UCSD-AML1 (cell line): ENCODE measurements at regions not wholly inside any gene's neighbourhood (a gene's known extent, or its start where the extent isn't known, plus 50 kb on each side); places are given as distances from the start of the nearest gene placed in this dataset.
"Not testable (repeated sequence)": the region's sequence is repeated elsewhere in the genome, so short reads cannot be mapped to it uniquely, and the experiment has no call there.

Experiments
- DNase-seq: peaks from one replicate; lab custom pipeline; 2025; ENCODE audit not compliant: unreplicated experiment; lab: John Stamatoyannopoulos, UW

DNA sequence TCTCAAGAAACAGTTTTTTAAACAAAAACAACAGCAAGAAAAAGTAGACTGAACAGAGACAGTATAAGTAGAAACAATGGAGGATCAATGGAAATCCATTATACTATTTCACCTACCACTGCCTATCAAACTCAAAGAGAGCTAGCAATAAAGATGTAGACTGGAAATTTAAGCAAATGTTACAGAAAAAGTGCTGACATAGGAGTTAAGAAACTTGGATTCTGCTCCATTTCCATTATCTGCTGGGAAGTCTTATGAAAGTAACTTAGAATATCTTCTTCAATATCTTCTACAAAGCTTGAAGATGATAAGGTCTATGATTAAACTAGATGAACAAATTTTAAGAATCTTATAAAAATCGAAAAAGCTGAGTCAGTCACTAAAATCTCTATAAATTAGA lies 1469.8 kb upstream of the C9orf72 start:
- no peak for DNase-seq

GRCh38 chr9:29044959-29045358 lies 1471.7 kb upstream of the C9orf72 start:
- no peak for DNase-seq

GRCh38 chr9:29060041-29060440 lies 1486.8 kb upstream of the C9orf72 start:
- no peak for DNase-seq

DNA sequence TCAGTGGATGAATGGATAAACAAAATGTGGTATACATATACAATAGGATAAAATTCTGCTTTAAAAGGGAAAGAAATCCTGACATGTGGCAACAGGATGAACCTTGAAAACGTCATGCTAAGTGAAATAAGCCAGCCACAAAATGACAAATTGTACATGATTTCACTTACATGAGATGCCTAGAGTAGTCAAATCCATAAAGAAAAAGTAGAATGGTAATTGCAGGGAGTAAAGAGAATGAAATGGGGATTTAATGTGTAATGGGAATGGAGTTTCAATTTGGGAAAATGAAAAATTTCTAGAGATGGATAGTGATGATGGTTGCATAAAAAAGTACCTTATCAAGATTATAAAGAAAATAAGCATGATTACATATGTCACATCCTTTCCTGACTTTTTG lies 1489.2 kb upstream of the C9orf72 start:
- DNase-seq, result no peak

GRCh38 chr9:29063031-29063430 lies 1489.8 kb upstream of the C9orf72 start:
- DNase-seq, result no peak

DNA sequence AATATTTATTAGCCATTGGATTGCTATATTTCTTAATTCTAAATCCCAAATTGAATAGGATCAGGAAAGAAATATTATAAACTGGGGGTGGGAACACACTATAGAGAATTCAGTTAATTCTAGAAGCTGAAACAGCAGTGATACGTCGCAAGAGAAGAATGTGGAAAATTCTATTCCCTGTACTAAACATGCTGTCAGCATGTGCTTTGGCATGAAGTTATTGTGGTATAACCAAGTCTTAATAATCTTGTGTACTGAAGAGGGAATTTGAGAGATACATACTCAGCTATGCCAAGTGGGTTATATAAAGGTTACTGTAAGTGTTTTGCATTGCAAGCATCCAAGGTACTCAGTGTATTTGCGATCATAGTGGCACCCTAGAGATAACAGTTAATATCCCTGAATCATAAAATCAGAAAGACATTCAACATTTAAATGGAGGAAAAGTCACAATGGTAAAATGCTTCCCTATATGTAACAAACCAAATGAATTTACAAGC lies 1492.9 kb upstream of the C9orf72 start:
- no peak for DNase-seq

DNA sequence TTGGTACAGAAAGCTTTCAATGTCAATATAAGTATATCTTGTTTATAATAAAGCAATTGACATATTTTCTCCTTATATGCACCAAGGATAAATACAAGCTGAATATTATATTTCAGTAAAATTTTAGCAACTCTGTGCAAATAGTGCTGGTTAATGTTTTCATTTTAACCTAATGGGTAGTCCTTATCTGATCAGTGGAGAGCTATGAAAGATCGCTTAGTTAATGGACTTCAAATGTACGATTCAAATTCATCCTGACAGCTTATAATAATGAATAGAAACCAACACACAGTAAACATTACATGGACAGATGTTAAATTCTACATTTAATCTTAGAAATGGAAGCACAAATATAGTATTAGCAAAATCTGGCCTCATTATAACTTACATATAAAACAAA lies 1495.2 kb upstream of the C9orf72 start:
- no peak for DNase-seq

GRCh38 chr9:29069376-29069775 lies 1496.1 kb upstream of the C9orf72 start:
- no peak for DNase-seq

- DNase-seq, result no peak
Observed at GRCh38 chr9:29078063-29078666, 1504.9 kb upstream of the C9orf72 start.

DNA sequence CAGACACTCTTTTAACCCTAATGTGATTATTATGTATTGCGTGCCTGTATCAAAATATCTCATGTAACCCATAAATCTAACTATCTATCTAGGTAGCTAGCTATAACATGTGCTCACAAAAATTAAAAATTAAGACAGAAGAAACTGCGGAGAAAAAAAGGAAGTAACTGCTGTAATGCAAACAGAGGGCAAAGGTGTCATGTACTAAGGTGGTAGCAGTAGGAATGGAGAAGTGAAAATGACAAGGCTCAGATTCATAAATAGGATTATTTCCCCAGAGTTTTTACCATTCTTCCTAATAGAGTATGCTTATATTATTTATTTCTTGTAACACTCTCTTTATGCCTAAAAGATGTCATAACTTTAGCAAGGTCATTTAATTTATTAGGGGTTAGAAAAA lies 1527.5 kb upstream of the C9orf72 start:
- no peak for DNase-seq

DNA sequence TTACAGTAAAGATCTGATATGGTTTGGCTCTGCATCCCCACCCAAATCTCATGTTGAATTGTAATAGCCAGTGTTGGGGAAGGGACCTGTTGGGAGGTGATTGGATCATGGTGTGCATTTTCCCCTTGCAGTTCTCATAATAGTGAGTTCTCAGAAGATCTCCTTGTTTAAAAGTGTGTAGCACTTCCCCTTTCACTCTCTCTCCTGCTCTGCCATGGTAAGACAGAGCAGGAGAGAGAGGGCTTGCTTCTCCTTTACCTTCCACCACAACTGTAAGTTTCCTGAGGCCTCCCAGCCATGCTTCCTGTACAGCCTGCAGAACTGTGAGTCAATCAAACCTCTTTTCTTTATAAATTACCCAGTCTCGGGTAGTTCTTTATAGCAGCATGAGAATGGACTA lies 1530.9 kb upstream of the C9orf72 start:
- not testable (repeated sequence) for DNase-seq

DNA sequence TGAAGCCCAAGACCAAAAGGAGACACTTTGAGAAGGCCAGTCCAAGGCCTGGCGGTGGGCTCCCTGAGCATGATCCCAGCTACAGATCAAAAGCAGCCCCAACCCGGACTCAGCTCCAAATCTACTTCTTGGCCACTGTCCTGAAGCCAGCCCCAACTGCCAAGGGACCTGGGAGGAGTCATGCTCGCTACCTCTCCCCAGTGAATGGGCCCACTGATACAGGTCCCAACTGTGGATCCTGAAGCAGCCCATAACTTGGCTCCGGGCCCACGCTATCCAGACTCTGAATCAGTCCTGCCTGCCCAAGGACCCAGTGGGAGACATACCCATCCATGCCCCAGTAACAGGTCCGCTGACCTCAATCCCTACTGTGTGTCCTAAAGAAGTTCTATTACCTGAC lies 1545.3 kb upstream of the C9orf72 start:
- DNase-seq, result no peak

DNA sequence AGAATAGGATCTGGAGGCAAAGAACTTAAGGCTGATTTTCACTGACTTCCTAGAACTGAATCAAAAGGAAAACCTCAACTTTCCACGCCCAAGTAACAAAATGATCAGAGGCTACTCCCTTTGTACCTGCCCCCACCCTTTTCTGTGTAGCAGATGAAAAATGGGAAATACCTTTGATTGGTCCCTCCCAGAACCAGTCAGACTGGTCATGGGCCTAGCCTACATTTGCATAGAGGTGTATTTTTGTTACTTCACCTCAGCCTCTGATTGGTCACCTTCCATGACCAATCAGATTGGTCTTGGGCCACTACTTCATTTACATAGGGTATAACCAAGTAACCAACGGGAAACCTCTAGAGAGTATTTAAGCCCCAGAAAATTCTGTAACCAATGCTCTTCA lies 1553.5 kb upstream of the C9orf72 start:
- DNase-seq, result no peak

DNA sequence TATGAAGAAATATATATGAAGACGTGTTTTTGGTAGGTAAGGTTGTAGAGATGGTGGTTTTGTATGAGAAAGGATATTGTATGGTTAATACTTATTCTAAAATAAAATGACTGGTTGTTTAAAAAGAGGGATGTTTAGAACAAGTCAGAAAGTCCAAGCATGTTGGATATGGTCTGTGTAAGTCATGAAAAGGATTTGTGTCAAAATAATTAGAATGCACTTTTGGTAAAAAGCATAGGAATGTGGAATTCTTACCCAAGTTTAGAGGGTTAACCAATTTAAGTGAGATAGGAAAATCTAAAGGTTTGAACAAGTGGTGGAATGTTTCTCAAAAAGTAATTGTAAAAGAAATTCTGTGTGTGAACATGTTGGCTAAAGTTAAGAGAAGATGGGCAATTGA lies 1556.5 kb upstream of the C9orf72 start:
- DNase-seq, result no peak

GRCh38 chr9:29144476-29144875 lies 1571.2 kb upstream of the C9orf72 start:
- no peak for DNase-seq

DNA sequence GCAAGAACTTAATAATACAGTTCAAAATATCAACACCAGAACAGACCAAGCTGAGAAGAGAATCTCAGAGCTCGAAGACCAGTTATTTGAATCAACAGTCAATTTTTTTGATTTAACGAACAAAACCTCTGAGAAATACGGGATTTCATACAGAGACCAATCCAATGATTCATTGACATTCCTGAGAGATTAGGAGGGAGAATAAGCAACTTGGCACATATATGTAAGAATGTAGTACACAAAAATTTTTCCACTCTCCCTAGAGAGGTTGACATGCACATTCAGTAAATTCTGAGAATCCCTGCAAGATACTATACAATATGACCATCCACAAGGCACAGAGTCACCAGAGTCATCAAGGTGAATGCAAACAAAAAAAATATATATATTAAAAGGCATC lies 1577.3 kb upstream of the C9orf72 start:
- no peak for DNase-seq

- DNase-seq, result no peak
Observed at GRCh38 chr9:29160763-29161353, 1587.6 kb upstream of the C9orf72 start.

- no peak for DNase-seq
Observed at GRCh38 chr9:29174136-29174535, 1600.9 kb upstream of the C9orf72 start.

- DNase-seq, result no peak
Observed at GRCh38 chr9:29176231-29176630, 1603.0 kb upstream of the C9orf72 start.

GRCh38 chr9:29176786-29177185 lies 1603.5 kb upstream of the C9orf72 start:
- no peak for DNase-seq

DNA sequence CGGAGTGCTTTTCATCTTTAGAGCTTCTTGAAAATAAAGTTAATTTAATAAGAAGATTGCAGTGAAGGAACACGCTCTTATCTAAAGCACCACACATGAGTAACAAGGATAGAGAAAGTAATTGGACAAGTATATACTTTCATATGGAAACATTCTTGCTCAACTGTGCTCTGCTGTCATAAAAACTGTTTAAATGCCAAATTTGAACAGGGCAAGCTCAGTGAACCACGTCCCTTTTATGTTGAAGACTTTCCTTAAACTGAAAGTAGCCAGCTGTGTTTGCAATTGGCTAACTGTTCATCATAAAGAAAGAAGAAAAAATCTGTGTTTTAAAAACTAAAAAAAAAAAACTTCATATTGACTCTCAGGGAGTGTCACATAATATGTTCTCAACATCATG lies 1610.7 kb upstream of the C9orf72 start:
- DNase-seq, result no peak

DNA sequence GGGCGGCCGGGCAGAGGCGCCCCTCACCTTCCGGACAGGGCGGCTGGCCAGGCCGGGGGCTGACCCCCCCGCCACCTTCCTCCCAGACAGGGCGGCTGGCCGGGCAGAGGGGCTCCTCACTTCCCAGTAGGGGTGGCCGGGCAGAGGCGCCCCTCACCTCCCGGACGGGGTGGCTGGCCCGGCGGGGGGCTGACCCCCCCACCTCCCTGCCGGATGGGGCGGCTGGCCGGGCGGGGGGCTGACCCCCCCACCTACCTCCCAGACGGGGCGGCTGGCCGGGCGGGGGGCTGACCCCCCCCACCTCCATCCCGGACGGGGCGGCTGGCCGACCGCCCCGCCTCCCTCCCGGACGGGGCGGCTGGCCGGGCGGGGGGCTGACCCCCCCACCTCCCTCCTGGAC lies 1615.5 kb upstream of the C9orf72 start:
- DNase-seq, result not testable (repeated sequence)

DNA sequence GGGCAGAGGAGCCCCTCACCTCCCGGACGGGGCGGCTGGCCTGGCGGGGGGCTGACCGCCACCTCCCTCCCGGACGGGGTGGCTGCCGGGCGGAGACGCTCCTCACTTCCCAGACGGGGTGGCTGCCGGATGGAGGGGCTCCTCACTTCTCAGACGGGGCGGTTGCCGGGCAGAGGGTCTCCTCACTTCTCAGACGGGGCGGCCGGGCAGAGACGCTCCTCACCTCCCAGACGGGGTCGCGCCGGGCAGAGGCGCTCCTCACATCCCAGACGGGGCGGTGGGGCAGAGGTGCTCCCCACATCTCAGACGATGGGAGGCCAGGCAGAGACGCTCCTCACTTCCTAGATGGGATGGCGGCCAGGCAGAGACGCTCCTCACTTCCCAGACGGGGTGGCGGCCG lies 1615.9 kb upstream of the C9orf72 start:
- not testable (repeated sequence) for DNase-seq
